T-helper 1 cell treated with Interleukin-12 subunit alpha and Interleukin-12 subunit beta and Interleukin-4 antibody, amounts not matched to agents 30 ng/mL and 1 ng/mL, for 36 hours (primary cell): ENCODE measurements at regions not wholly inside any gene's neighbourhood (a gene's known extent, or its start where the extent isn't known, plus 50 kb on each side); places are given as distances from the start of the nearest gene placed in this dataset.
"Not testable (repeated sequence)": the region's sequence is repeated elsewhere in the genome, so short reads cannot be mapped to it uniquely, and the experiment has no call there.

Experiments used
- intact Hi-C: fragments of 100-400 bp; cut with micrococcal nuclease; formaldehyde crosslinking; loops from one replicate; pipeline ENCODE4 v1.15.1; 2024

DNA sequence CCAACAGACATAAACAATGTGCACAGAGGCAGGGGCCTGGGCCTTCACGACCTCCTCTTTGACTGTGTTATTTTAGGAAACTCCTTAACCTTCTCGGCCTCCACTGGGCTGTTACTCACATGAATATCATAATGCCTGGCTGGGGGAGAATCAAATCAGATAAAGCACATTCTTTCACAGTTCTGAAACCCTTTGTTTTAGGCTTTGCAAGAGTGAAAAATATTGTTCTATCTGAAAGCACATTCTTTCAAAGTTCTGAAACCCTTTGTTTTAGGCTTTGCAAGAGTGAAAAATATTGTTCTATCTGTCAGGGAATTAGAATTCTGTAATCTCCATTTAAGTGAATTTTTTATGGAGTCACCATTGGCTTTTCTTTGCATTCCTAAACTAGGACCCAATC, 50.7 kb upstream of the SYNDIG1 start:
- intact Hi-C loops = no loop called here

DNA sequence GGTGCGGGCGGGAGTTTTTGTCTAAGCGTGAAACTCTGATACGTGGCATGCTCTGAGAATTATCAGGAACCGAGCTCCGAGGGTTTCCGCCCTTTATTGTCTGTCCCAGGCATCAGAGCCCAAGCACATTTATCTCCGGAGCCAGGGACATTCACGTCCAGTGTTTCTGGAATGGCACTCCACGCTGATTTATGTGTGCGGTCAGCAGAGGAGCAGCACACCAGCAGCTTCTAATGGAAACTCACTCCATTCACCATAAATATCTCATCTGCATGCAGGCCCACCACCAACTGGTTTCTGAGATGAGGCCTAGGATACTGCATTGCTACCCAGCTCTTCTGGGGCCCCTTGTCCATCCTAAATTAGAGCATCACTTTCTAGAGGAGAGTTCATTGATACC, 51.9 kb upstream of the SYNDIG1 start:
- intact Hi-C loops = no loop called here

DNA sequence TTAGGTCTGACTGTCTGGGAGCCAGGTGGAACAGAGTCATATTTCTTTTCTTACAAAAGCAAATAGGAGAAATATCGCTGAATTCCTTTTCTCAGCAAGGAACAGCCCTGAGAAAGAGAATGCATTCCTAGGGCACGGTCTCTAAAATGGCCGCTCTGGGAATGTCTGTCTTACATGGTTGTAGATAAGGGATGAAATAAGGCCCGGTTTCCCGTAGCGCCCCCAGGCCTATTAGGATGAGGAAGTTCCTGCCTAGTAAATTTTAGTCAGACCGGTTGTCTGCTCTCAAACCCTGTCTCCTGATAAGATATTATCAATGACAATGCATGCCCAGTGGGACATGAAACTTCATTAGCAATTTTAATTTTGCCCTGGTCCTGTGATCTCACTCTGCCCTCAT, 54.0 kb upstream of the SYNDIG1 start:
- intact Hi-C loops = not testable (repeated sequence)

DNA sequence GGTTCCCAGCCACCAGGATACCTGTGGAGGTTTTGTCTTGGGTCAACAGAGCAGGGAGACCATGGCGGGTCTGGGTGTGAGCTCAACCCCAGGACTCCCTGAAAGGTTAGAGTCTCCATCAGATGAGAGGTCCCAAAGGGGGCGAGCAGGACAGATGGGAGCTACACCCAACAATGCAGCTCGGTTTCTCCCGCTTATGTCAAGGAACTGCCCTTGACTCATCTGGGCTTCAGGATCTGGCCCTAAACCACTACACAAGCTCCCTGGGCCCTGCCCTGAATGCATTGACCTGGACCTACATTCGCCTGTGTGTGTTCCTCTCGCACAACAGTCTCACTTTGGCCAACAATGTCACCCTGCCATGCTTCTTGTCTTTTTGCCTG, 57.6 kb upstream of the SYNDIG1 start:
- intact Hi-C loops = no loop called here

DNA sequence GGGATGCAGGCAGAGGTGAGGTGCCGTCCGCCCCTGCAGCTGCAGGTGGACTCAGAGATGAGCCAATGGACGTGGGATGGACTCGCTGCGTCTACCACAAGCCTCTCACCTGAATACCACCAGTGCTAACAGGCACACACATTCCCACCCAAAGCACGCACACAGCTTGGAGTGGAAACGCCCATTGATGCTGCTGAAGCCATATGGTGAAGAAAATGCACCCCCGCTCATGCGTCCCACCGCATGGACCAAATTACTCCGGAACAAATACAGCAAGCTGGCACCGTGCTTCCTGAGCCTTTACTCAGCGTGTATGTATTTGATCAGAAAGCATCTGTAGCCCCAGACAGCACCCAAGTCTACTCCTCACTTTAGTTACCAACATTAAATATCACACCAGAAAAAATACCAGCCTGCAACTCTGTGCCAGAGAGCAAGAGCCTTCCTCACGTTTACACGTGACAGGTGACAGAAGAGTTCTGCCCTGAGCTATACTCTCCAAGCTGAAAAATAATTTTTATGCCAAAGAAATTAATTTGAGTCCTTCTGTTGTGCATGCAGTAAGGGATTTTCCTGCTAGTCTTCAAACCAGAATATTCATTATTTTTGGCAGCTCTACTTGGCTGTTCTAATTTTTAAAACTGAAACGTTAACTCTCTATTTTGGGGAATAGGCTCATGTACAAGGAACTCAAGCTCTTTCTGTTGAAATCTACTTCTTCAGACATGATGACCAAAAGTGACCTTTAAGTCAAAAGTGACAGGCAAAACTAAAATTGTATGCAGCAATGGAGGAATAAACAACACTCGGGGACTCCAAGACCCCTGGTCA, 58.2 kb upstream of the SYNDIG1 start:
- intact Hi-C loops = no loop called here

DNA sequence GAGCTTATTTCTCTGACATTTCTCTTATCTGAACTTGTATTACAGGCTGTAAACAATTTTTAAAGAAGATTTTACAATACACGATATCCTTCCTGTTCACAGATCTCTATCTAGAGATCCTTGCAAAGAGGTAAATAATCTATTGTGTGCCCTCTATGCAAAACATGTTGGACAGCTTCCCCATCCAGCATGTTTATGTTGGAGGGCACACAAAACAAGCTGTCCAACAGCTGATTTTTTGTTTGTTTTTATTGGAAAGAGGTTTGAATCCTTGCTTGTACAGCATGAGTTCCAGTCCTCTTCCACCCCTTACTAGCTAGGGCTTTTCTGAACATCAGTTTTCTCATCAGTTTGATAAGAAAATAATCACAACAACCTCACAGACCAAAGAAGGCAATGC, 62.3 kb upstream of the SYNDIG1 start:
- intact Hi-C loops = no loop called here

DNA sequence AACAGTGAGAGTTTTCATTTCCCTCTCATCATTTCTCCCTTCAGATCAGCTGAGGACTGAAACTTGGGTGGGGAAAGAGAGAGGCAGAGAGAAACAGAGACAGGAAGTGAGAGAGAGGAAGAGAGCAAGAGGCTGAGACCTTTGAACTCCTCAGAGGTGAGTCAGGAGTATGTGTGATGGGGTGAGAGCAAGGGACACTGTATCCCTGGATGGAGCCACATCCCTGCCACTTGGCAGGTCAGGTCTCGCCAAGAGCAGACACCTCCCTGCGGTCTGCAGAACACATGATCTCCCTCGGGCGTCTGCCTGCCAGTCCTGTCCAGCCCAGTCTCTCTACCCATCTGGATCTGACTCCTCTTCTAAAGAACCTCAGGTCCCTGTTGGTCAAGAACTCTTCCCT, 62.7 kb upstream of the SYNDIG1 start:
- intact Hi-C loops = no loop called here

DNA sequence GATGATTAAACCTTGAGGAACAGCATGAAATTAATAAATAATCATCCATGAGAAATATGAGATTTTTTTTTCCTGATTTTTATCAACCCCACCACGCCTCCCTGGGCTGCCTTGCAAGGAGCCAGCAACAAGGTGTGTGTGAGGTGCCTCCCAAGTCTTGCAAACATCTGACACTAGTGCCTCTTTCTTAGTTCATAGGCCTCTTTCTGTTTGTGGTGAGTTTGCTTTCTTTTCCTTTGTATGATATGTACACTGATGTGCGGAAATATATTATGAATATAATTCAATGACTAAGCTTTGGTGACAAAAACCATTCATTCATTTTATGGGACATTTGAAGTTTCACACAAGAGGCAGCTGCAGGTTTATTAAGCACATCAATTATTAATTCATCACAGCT, 63.2 kb upstream of the SYNDIG1 start:
- intact Hi-C loops = no loop called here

DNA sequence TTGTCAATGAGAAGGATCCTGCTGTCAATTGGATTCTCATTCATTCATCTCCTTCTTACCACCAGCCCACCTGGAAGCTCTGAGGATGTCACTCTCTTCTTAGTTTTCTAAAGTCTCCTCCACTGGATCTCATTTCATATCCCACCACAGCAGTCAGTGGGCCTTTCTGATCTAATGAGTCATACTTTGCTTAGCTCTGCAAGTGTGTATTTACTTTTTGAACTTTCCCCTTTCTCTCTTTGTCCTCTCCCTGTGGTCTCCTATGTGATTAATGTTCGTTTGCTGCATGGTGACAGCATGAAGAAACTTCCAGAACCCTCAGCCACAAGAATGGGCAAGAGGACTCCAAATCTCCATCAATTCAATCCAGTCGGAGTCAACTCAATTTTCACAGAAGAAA, 63.6 kb upstream of the SYNDIG1 start:
- intact Hi-C loops = no loop called here

DNA sequence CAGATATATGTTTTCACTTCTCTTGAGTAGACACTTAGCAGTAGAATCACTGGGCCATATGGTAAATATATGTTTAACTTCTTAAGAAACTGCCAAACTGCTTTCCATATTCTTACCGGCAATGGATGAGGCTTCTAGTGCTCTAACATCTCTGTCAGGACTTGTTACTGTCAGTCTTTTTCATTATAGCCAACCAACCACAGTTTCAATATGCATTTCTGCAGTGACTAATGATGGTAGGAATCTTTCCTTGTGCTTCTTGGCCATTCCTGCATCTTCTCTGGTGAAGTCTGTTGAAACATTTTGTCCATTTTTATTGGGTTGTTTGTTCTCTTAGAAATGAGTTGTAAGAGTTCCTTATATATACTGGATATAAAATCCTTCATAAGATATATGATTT, 66.0 kb upstream of the SYNDIG1 start:
- intact Hi-C loops = no loop called here

DNA sequence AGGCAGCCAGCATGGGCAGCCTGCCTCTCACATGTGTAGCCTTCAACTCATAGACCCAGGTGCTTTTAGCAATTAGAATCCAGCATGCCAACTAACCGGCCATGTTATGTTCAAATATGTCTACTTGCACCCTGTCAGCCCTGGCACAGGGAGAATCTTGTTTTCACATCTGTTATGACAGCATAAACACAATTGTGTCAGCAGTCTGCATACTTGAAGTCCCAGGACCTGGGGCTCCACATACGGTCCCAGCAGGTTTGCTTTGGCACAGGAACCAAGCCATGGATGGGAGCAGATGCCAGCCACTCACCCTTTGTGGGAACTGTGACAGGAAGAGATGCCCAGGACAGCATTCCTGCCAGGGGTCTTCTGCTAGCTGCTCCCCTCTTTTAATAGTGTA, 67.2 kb upstream of the SYNDIG1 start:
- intact Hi-C loops = no loop called here

DNA sequence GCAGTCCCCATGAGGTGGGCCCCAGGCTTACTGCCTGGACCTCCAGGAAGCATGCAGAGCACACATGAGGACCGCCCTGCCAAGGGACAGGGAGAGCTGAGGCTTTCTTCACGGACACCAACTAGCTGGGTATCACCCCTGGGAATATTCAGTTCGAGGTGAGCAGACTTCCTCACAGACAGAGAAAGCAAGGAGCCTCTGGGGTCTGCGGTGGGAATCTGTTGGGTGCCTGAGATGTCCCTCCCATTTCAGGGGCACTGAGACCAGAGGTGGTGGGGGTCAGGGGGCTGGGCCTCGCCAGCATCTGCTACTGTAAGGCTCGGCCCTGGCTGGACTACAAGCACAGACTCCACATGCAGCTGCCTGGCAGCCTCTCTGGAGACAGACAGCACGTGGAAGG, 74.3 kb upstream of the SYNDIG1 start:
- intact Hi-C loops = no loop called here

DNA sequence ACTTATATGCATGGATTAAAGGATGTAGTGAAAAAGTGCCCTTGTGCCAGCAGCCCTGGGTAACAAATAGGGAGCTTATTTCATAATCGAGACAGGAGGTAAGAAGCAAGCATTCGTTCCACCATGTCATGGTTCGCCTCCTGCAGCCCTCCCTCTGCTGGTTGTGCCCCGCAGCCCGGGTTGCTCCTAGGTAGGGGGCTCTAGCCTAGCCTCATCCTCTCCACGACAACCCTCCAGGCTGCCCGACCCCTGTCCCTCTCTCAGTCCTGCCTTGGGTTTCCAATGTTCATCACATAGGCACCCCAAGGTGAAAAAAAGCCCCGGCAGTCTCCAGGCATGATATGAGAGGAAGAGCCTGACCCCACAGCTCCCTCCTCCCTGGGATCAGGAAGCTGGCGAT, 75.5 kb upstream of the SYNDIG1 start:
- intact Hi-C loops = no loop called here

DNA sequence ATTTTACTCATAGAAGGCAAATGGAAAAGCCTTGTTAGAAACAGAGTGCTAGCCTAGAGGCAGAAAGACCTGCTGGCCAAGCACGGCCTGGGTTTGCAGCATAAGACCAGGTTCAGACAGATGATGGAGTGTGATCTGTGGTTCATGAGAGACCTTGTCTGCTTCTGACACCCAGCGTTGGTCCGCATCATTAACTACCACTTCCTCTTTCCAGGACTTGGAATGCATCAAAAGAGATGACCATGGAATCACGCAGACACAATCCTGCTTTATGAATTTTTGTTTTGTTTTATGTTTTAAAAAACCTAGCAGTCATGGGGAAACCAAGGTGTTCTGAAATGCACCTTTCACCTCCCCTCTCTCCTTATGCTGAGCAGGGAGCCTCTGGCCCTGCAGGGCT, 76.8 kb upstream of the SYNDIG1 start:
- intact Hi-C loops = no loop called here

DNA sequence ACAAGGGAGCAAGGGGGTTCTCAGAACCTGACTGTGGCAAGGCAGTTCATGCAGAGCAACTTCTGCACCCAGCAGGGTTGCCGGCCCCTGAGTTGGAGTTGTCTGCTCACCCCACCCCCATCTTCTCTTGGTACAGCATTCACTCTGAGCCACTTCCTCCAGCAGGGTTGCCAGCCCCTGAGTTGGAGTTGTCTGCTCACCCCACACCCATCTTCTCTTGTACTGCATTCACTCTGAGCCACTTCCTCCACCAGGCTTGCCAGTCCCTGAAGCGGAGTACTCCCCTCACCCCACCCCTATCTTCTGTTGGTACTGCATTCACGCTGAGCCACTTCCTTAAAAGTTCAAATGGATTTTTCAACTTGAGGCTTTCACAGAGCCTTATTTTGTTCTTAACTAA, 79.7 kb upstream of the SYNDIG1 start:
- intact Hi-C loops = loop anchor here (5.0 kb wide), 1 partner anchor 97 kb away; no protein-coding TSS in a partner anchor

DNA sequence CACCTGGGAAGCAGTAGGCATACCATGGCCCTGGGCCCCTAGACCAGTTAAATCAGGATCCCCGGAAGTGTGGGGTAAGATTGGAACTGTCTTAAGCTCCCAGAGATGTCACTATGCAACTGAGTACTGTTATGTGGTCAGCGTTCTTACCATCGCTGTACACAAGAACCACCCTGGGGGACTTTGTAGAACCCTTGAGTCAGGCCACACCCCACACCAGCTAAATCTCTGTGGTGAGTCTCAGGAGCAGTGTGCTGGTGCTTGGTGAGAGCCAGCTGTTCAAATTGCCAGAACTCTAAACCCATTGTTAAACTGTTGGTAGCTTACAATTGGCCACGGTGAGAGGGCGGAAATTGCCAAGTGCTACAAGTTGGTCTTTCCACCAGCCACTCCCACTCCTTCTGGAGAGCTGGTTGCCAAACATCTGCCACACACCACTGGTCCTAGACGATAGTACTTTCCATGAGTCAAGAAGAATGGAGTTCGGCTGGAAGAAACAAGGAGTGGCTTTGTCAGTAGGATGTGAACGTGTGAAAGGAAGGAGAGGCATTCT, 80.5 kb upstream of the SYNDIG1 start:
- intact Hi-C loops = loop anchor here (5.0 kb wide), 1 partner anchor 97 kb away; no protein-coding TSS in a partner anchor

DNA sequence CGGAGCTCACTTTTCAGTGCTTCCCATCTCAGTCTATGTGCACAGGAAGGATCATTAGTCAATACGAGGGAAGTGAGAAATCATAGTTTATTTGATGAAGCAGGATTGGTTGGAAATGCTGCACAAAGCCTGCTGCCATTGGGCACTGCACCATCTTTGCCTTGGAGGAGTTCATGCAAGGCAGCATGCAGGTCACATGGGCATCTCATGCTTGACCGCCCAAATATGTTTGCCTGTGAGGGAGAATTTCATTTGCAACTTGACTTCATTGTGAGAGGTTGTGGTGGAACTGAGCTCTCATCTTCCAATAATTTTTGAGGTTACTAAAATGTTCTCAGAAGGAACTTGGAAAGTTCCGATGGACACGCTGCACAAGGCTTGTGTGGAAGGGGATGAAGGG, 83.9 kb upstream of the SYNDIG1 start:
- intact Hi-C loops = loop anchor here (5.0 kb wide), 1 partner anchor 93 kb away; no protein-coding TSS in a partner anchor

DNA sequence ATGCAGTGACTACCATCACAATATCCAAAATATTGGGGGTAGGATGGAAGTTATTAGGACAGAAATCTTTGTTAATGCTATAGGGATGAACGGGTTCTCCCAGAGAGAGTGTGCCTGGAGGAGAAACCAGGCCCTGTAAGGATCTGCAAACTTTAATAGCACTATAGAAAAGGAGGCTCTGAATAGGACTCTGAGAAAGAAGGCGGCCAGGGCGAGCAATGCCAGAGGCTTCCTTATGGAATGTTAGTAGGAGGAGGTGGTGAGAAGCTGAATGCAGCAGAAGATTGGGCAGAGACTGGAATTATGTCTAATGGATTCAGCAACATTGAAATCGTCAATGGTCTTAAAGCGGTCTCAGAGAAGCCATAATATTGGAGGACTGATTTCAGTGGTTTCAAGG, 84.6 kb upstream of the SYNDIG1 start:
- intact Hi-C loops = loop anchor here (5.0 kb wide), 1 partner anchor 93 kb away; no protein-coding TSS in a partner anchor

DNA sequence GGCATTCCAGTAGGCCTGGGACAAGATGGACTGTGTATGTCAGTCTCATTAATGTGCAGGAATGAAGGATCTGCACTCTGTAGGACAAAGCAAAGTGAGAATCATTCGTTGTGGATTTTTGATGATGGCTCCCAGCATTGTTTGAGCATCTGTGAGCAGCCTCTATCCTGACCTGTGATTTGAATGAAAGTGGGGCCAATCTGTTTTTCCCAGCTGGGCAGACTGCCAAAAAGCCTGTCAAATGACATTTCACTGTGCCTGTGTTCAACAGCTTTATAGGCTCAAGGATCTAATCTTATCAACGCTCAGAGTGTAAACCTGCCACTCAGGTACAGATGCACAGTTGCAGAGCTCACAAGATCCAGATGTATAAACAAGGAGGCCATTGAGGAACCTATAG, 86.7 kb upstream of the SYNDIG1 start:
- intact Hi-C loops = no loop called here

DNA sequence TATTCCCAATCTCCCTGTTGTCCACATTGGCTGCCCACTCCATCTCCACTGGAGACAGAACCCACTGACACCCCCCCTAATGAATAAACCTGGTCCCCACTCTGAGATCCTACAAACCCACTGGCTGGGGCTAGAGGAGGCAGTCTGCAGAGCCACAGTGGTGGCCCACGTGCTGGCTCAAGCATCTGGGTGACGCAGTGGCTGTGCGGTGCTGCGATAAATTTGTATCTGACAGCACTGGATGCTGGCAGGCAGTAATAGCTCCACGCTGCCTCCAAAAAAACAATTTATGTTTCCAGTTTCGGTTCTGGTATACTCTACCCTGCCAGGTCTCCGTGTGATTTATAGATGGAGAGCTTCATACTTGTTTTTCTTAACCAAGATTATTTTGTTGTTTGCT, 87.1 kb upstream of the SYNDIG1 start:
- intact Hi-C loops = no loop called here

DNA sequence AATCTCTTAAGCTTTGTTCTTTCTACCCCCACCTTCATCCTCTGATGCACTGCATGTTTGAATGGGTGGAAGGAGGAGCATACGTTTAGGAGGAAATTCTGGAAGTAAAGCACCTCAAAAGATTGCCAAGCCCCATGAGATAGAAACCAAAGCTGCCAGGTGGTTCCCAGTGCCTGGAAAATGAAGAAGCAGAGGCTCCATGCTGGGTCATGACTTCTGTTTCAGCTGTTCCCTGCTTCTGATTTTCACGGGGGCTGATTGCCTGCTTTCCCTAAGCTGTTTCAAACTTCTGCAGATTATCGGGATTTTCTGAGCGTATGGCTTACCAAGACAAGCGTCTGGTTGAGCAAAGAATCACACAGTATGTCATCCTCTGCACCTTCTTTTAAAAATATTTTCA, 87.5 kb upstream of the SYNDIG1 start:
- intact Hi-C loops = no loop called here

DNA sequence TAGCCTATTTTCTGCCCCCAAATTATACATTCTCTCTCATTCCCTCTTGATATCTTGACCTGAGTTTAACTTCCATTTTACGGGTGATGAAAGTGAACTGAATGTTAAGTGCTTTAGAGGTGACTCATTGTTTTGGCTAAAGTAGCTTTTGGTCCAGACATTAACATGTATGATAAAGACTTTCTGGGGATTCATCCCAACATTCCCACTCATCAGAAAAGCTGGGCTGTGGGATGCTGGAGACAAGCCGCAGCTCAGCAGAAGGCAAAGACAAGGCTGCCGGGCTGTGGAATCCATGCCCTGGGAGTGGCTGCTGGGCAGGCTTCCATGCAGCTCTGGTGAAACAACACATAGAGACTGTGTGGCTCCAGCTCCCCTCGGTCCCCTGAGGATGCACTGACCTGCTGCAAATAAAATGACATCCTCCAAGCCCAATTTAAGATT, 89.9 kb upstream of the SYNDIG1 start:
- intact Hi-C loops = no loop called here
